ENCODE measurements at regions not wholly inside any gene's neighbourhood (a gene's known extent, or its start where the extent isn't known, plus 50 kb on each side); places are given as distances from the start of the nearest gene placed in this dataset.

DNA sequence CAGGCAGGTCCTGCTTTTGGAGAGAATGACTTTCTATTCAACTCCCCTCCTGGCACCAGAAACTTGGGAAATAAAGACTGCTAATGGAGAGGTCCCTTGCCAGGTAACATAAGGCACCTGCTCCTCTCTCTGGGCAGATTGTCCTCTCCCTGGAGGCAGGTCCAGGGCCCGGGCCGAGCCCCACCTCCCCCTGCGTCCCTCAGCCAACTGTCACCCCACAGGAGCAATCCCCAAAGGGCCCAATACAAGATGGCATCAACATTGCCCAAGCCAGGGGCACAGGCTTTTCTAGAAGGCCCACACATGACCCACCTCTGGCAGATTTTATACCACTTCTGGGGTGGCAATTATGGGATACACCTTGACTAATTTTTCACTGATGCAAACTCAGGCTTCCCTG lies 145.2 kb downstream of the HERPUD2 start:
- no peak for TF ChIP-seq CTCF (conservative IDR thresholded peaks at IDR 0.05)
- no peak for TF ChIP-seq ZFX (IDR thresholded peaks at IDR 0.05)
